GM12864 (cell line): ENCODE measurements at regions not wholly inside any gene's neighbourhood (a gene's known extent, or its start where the extent isn't known, plus 50 kb on each side); places are given as distances from the start of the nearest gene placed in this dataset.

Experiments used
- DNase-seq: peaks from one replicate; pipeline ENCODE4 v3.0.0-alpha.2; 2011; ENCODE audit warnings: low read depth
- H3K4me3 ChIP-seq: 2 replicates; pipeline ENCODE4 v1.5.1; 2011; ENCODE audit warnings: mild to moderate bottlenecking, low read depth, low read length, control low read depth
- TF ChIP-seq, protein P1 (sequence below): IDR thresholded peaks from 2 replicates; pipeline ENCODE4 v1.5.1; 2011; ENCODE audit warnings: low read depth, mild to moderate bottlenecking, moderate library complexity, low read length, control low read depth, inconsistent platforms; ENCODE audit errors: missing control alignments

GRCh38 chr12:13581031-13581430 lies 384.5 kb downstream of the EMP1 start:
- TF ChIP-seq, protein P1, sequence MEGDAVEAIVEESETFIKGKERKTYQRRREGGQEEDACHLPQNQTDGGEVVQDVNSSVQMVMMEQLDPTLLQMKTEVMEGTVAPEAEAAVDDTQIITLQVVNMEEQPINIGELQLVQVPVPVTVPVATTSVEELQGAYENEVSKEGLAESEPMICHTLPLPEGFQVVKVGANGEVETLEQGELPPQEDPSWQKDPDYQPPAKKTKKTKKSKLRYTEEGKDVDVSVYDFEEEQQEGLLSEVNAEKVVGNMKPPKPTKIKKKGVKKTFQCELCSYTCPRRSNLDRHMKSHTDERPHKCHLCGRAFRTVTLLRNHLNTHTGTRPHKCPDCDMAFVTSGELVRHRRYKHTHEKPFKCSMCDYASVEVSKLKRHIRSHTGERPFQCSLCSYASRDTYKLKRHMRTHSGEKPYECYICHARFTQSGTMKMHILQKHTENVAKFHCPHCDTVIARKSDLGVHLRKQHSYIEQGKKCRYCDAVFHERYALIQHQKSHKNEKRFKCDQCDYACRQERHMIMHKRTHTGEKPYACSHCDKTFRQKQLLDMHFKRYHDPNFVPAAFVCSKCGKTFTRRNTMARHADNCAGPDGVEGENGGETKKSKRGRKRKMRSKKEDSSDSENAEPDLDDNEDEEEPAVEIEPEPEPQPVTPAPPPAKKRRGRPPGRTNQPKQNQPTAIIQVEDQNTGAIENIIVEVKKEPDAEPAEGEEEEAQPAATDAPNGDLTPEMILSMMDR: no peak
- H3K4me3 ChIP-seq: no peak overlapping the region
- no peak for DNase-seq

- no peak overlapping the region for H3K4me3 ChIP-seq
- TF ChIP-seq, protein P1: no peak
Observed at GRCh38 chr12:13580206-13580605, 383.7 kb downstream of the EMP1 start.

GRCh38 chr12:13576935-13577500 lies 380.5 kb downstream of the EMP1 start:
- TF ChIP-seq, protein P1: no peak
- no peak overlapping the region for H3K4me3 ChIP-seq
- no peak for DNase-seq

More at GRCh38 chr12:13580206-13580605, 383.7 kb downstream of the EMP1 start:
- no peak for DNase-seq

DNA sequence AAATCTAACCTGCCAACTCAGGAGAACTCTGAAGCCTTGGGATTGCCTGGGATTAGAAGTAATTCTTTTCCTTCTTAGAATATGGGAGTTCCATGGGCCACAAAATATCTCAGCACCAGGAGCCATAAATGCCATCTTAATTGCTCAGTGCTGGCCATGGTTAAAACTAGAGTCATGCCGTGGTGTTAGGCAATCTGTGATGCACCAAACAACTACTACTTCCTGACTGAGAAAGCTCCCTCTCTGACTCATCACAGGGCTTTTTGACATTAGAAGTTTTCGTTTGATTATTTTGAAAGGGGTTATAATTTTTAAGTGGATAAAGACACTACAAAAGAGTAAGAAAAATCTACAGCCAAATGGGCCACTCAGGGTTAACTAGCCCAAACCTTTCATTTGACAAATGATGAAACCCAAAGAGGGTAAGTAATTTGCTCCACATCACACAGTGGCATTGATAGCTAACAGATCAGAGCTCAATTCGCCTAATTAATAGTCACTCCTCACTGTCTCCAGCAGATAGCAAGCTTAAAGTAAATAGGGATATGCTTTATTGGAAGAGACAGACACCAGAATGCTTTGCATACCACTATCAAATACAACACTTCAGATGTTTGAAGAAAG lies 377.3 kb downstream of the EMP1 start:
- H3K4me3 ChIP-seq: no peak overlapping the region
- TF ChIP-seq, protein P1: no peak
- no peak for DNase-seq

- DNase-seq: no peak
- TF ChIP-seq, protein P1: no peak
Observed at GRCh38 chr12:13571035-13571434, 374.5 kb downstream of the EMP1 start.

GRCh38 chr12:13570005-13570694 lies 373.6 kb downstream of the EMP1 start:
- no peak overlapping the region for H3K4me3 ChIP-seq
- DNase-seq: no peak
- TF ChIP-seq, protein P1: no peak

More at GRCh38 chr12:13571035-13571434, 374.5 kb downstream of the EMP1 start:
- H3K4me3 ChIP-seq: no peak overlapping the region
